Heart right ventricle (tissue), 16 donors: ENCODE measurements at regions not wholly inside any gene's neighbourhood (a gene's known extent, or its start where the extent isn't known, plus 50 kb on each side); places are given as distances from the start of the nearest gene placed in this dataset.
A peak's percentile ranks its signal among the peaks of the same experiment; 100 is the strongest.
"Not testable (repeated sequence)": the region's sequence is repeated elsewhere in the genome, so short reads cannot be mapped to it uniquely, and the experiment has no call there.

ENCODE experiments used
- ATAC-seq, 8 donors: fragments of 200-7000 bp; cut with Tn5 transposase; one replicate each; pipeline ENCODE4 v1.9.1; 2020; ENCODE audit warnings: mild to moderate bottlenecking in 8 of 8, moderate library complexity in 8 of 8, moderate number of reproducible peaks in 1 of 8
- DNase-seq, 2 donors: peaks; one replicate each; pipeline ENCODE4 v3.0.0-alpha.2; 2020
- H3K27ac ChIP-seq, 10 donors: fragments of 200-600 bp; sonication (generic) in 2 of 10; one replicate each; pipeline versions ENCODE4 v1.5.0 to v1.8.0; 2020 to 2022; ENCODE audit warnings: mild to moderate bottlenecking in 3 of 10
- H3K27me3 ChIP-seq, 7 donors: fragments of 200-600 bp; one replicate each; pipeline ENCODE4 v1.8.0; 2021 to 2022; ENCODE audit warnings: mild to moderate bottlenecking in 2 of 7
- H3K36me3 ChIP-seq, 9 donors: fragments of 200-600 bp; sonication (generic) in 1 of 9; one replicate each; pipeline versions ENCODE4 v1.5.0 to v1.8.0; 2020 to 2022; ENCODE audit warnings: mild to moderate bottlenecking in 2 of 9
- H3K4me1 ChIP-seq, 9 donors: fragments of 200-600 bp; sonication (generic) in 1 of 9; one replicate each; pipeline versions ENCODE4 v1.5.0 to v1.8.0; 2020 to 2022; ENCODE audit warnings: mild to moderate bottlenecking in 4 of 9
- H3K4me3 ChIP-seq, 10 donors: fragments of 200-600 bp; sonication (generic) in 2 of 10; one replicate each; pipeline versions ENCODE4 v1.5.0 to v1.8.0; 2020 to 2022; ENCODE audit warnings: mild to moderate bottlenecking in 7 of 10, moderate library complexity in 2 of 10
- H3K9me3 ChIP-seq, 11 donors: fragments of 200-600 bp in 10 of 11; sonication (generic) in 2 of 11; one replicate each; pipeline versions ENCODE4 v1.5.0 to v1.8.0; 2013 to 2022; ENCODE audit warnings: mild to moderate bottlenecking in 2 of 11, control low read depth in 1 of 11, moderate library complexity in 1 of 11
- WGBS, 2 donors: extraction: QIAGEN DNeasy Blood & Tissue Kit; methylation state at CpG; one replicate each; pipeline ENCODE4 v1.1.7; 2013; ENCODE audit warnings: inconsistent platforms in 1 of 2; 5-methylcytosine and 5-hydroxymethylcytosine counted together
- intact Hi-C, 10 donors: fragments of 100-400 bp; cut with DNase I; formaldehyde crosslinking; loops; one replicate each; pipeline versions ENCODE4 v1.11.1 to v1.14.2; 2022
- TF ChIP-seq, protein P1 (sequence below), 9 donors: fragments of 200-600 bp; sonication (generic) in 2 of 9; IDR thresholded peaks; one replicate each; pipeline versions ENCODE4 v1.5.0 to v1.8.0; 2021 to 2022; ENCODE audit warnings: antibody characterized with exemption in 9 of 9, mild to moderate bottlenecking in 5 of 9, moderate library complexity in 1 of 9
- donor health status: Arrhythmogenic right ventricular cardiomyopathy.
- donor health status: ischemic (EF 13 %, LVEDD 7.1; RV severe dilation, severe dysfunction).
- donor health status: healthy with polysubstance abuse.
- donor health status: DM: no; HTN: yes; CAD: no.
- donor health status: DM: no; HTN: no; CAD: no.
- donor health status: ischemic (EF 25% LVEDD 6.9; RV normal size, moderate dysfunction).
- donor health status: ischemic (EF 25% LVEDD 5.7; RV mildly dilated, moderate dysfunction).
- donor health status: healthy.
- donor health status: DM: yes; HTN: yes; CAD: no.
- donor health status: Ischemic cardiomyopathy.
- donor health status: ischemic (EF 35%, LVEDD 5.7; RV mildly dilated, moderate dysfunction).
- donor health status: nonischemic (EF 11% LVEDD 7.7; RV severe dilation, severe dysfunction).
- donor health status: DM: yes; HTN: yes; CAD: no.
- donor health status: PGD.
- donor health status: ischemic (EF 29% LVEDD 5.4; RV normal size, mild dysfunction).
- donor health status: nonischemic (EF 23%, LVEDD 6.1; RV moderate dilation, normal function).

DNA sequence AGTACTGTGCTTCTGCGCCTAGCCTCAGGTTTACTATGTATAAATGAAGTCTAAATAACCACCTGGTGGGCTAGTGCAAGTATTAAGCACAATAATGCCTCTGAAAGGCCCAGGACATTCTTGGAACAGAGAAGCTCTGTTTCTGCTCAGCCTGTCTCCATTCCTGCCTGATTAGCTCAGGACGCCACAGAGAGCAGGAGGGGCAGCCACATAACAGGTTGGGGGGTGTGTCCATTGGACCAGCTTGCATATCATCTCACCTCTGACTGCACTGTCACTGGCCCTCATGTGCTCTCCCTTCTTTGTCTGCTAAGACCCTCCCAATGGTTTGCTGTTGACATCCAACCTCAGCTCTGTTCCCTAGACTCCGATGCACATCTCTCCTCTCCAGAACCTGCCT lies 52.8 kb upstream of the IKZF1 start:
- ATAC-seq (no peak), DNase-seq (no peak)
- no peaks in the 10 kb centered on the region for H3K36me3 ChIP-seq
- no peak overlapping the region for H3K4me3 ChIP-seq
- WGBS, 2 donors: 76% methylated on average over 3 of the region's 3 CpGs
- intact Hi-C loops: no loop called here
- H3K9me3 ChIP-seq: peaks cover 0 to 10% (median 1%) of the 10 kb centered on the region in 11 donors
- no peak overlapping the region for H3K27ac ChIP-seq
- TF ChIP-seq, protein P1, sequence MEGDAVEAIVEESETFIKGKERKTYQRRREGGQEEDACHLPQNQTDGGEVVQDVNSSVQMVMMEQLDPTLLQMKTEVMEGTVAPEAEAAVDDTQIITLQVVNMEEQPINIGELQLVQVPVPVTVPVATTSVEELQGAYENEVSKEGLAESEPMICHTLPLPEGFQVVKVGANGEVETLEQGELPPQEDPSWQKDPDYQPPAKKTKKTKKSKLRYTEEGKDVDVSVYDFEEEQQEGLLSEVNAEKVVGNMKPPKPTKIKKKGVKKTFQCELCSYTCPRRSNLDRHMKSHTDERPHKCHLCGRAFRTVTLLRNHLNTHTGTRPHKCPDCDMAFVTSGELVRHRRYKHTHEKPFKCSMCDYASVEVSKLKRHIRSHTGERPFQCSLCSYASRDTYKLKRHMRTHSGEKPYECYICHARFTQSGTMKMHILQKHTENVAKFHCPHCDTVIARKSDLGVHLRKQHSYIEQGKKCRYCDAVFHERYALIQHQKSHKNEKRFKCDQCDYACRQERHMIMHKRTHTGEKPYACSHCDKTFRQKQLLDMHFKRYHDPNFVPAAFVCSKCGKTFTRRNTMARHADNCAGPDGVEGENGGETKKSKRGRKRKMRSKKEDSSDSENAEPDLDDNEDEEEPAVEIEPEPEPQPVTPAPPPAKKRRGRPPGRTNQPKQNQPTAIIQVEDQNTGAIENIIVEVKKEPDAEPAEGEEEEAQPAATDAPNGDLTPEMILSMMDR (IDR thresholded peaks at IDR 0.05): no peak
- peaks cover 0 to 2% (median 0%) of the 10 kb centered on the region in 7 donors for H3K27me3 ChIP-seq
- H3K4me1 ChIP-seq: no peaks in the 10 kb centered on the region

- DNase-seq (no peak), ATAC-seq (no peak)
- WGBS, 2 donors: 58 to 61% methylated on average over 2 of the region's 2 CpGs
- TF ChIP-seq, protein P1 (IDR thresholded peaks at IDR 0.05): no peak
- no peaks in the 10 kb centered on the region for H3K27me3 ChIP-seq
- intact Hi-C loops: no loop called here
- peaks cover 0 to 28% (median 12%) of the 10 kb centered on the region in 11 donors for H3K9me3 ChIP-seq
- no peak overlapping the region for H3K27ac ChIP-seq
- H3K36me3 ChIP-seq: no peaks in the 10 kb centered on the region
- no peaks in the 10 kb centered on the region for H3K4me1 ChIP-seq
- no peak overlapping the region for H3K4me3 ChIP-seq
These were observed 58.0 kb upstream of the IKZF1 start for GRCh38 chr7:50246551-50246950.

- H3K27me3 ChIP-seq, intact Hi-C loops, ATAC-seq: not testable (repeated sequence)
These were observed 62.4 kb upstream of the IKZF1 start for GRCh38 chr7:50242111-50242510.

GRCh38 chr7:50240699-50241098 lies 63.8 kb upstream of the IKZF1 start:
- H3K4me1 ChIP-seq, DNase-seq, H3K27ac ChIP-seq, H3K4me3 ChIP-seq, ATAC-seq, H3K27me3 ChIP-seq, H3K36me3 ChIP-seq, intact Hi-C loops: not testable (repeated sequence)
- peaks cover 0 to 18% (median 2%) of the 10 kb centered on the region in 11 donors for H3K9me3 ChIP-seq

More at GRCh38 chr7:50242111-50242510, 62.4 kb upstream of the IKZF1 start:
- not testable (repeated sequence) for H3K36me3 ChIP-seq, H3K4me3 ChIP-seq, DNase-seq, H3K27ac ChIP-seq, H3K4me1 ChIP-seq
- H3K9me3 ChIP-seq: peaks cover 0 to 32% (median 12%) of the 10 kb centered on the region in 11 donors

DNA sequence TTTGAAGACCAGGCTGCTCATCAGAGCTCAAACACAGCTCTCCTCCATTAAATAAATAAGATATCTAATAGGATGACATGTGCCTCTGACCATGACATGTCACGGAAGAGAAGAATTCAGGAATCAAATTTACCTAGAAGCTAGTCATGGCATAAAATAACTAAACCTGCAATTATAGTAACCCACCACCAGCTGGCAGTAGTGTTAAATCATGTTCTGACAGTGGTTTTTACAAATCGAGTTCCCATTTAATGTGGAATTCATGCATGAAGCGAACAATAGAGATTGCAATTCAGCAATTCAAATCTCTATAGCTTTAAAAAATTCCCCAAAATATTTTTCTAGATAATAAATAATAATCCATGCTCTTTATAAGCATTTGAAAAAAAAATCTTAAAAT lies 74.6 kb upstream of the IKZF1 start:
- Histone ChIP-seq H3K4me1 (peaks cover 0 to 26% (median 0%) of the 10 kb centered on the region in 9 donors), H3K27me3 (peaks cover 0 to 5% (median 0%) of the 10 kb centered on the region in 7 donors), H3K9me3 (peaks cover 0 to 37% (median 12%) of the 10 kb centered on the region in 11 donors), H3K27ac (no peak overlapping the region), H3K36me3 (no peaks in the 10 kb centered on the region), H3K4me3 (no peak overlapping the region)
- TF ChIP-seq, protein P1 (IDR thresholded peaks at IDR 0.05): peak in 2 of 9 donors; percentile 15 to 36
- 68 to 75% methylated on average over 3 of the region's 3 CpGs for WGBS, 2 donors
- ATAC-seq (no peak), DNase-seq (no peak)
- intact Hi-C loops: no loop called here
